Chondrocyte (in vitro differentiated cells): ENCODE measurements at regions not wholly inside any gene's neighbourhood (a gene's known extent, or its start where the extent isn't known, plus 50 kb on each side); places are given as distances from the start of the nearest gene placed in this dataset.
A peak's percentile ranks its signal among the peaks of the same experiment; 100 is the strongest.

Source experiments
- DNase-seq: peaks from one replicate; pipeline ENCODE4 v3.0.0; 2021; ENCODE audit warnings: mixed read lengths, low spot score
- H3K27ac Mint-ChIP-seq: one replicate; pipeline ENCODE4 v1.8.0; 2021; ENCODE audit warnings: mild to moderate bottlenecking, moderate library complexity, mixed read lengths; ENCODE audit not compliant: unreplicated experiment
- H3K27me3 Mint-ChIP-seq: 2 replicates; pipeline ENCODE4 v1.8.0; 2021; ENCODE audit warnings: low read depth, mixed read lengths
- H3K36me3 Mint-ChIP-seq: 2 replicates; pipeline ENCODE4 v1.8.0; 2021; ENCODE audit warnings: low read depth, mixed read lengths
- H3K4me1 Mint-ChIP-seq: 2 replicates; pipeline ENCODE4 v1.8.0; 2021; ENCODE audit warnings: low read depth, mild to moderate bottlenecking, mixed read lengths
- H3K4me3 Mint-ChIP-seq: one replicate; pipeline ENCODE4 v1.8.0; 2021; ENCODE audit warnings: mild to moderate bottlenecking, moderate library complexity, mixed read lengths; ENCODE audit not compliant: unreplicated experiment
- H3K9me3 Mint-ChIP-seq: 2 replicates; pipeline ENCODE4 v1.8.0; 2021; ENCODE audit warnings: low read depth, mixed read lengths
- TF ChIP-seq, protein P1 (sequence below): fragments of 200-600 bp; sonication (generic); IDR thresholded peaks from 2 replicates; pipeline ENCODE4 v1.5.0; 2021; ENCODE audit warnings: antibody characterized with exemption, mild to moderate bottlenecking, moderate library complexity

DNA sequence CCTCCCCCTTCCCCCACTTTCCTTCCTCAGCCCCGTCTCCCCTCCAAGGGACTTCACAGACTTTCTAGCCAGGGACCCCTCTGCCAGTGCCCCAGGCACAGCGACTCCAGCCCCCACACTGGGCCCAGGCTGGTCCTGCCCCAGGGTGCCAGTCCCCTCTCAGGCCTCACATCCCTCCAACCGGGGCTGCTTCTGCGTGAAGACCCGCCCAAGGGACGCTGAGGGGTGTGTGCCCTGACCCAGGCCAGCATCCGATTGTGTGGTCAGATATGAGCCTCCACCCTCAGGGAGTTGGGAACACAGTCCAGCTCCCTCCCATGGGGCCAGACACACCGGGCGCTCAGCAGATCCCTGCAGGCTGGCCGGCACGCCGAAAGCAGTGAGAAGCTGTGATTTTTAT lies 97.0 kb downstream of the MICALL2 start:
- Mint-ChIP-seq H3K27ac (no peak overlapping the region), H3K36me3 (peaks cover 4% of the 10 kb centered on the region), H3K9me3 (peaks cover 10% of the 10 kb centered on the region), H3K4me1 (no peaks in the 10 kb centered on the region), H3K4me3 (no peak overlapping the region), H3K27me3 (peaks cover 19% of the 10 kb centered on the region)
- TF ChIP-seq, protein P1, sequence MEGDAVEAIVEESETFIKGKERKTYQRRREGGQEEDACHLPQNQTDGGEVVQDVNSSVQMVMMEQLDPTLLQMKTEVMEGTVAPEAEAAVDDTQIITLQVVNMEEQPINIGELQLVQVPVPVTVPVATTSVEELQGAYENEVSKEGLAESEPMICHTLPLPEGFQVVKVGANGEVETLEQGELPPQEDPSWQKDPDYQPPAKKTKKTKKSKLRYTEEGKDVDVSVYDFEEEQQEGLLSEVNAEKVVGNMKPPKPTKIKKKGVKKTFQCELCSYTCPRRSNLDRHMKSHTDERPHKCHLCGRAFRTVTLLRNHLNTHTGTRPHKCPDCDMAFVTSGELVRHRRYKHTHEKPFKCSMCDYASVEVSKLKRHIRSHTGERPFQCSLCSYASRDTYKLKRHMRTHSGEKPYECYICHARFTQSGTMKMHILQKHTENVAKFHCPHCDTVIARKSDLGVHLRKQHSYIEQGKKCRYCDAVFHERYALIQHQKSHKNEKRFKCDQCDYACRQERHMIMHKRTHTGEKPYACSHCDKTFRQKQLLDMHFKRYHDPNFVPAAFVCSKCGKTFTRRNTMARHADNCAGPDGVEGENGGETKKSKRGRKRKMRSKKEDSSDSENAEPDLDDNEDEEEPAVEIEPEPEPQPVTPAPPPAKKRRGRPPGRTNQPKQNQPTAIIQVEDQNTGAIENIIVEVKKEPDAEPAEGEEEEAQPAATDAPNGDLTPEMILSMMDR: no peak
- peak; percentile 71 for DNase-seq

DNA sequence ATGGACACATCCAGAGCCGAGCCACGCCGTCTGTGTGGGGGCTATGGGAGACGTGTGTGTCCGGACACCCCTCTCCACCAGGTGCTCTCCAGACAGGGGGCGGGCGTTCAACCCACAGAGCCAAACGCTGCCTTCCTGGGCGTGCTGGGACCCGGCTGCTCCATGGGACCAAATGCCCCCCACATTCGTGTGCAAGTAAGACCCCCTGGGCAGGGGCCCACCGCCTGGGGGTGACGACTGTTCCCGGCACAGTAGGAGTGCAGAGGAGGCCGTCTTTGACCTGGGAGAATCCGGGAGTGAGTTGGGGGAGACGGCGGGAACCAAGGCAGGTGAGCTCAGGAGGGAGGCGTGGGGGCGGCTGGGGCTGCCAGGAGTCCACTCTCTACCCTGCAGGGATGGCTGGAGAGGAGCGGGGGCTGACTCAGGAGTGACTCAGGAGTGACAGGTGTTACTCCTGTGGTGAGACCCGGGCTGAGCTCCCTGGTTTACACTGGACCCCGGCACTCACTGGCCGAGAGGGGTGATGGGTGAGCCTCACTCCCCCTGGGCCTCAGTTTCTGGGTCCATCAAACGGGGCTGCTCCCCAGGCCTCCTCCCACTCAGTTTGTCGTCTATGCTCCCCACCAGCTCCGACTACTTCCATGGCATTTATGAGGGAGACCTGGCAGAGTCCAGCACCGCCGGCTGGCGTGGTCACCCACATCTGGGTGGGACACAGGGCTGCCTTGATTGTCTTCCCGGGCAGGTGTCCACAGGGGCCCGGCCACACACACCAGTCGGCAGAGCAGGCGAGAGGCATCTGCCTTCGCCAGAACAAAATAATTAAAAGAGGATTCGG lies 95.0 kb downstream of the MICALL2 start:
- peak; percentile 92 for DNase-seq
- Mint-ChIP-seq H3K36me3 (peaks cover 4% of the 10 kb centered on the region), H3K9me3 (peaks cover 10% of the 10 kb centered on the region), H3K27me3 (peaks cover 26% of the 10 kb centered on the region), H3K27ac (no peak overlapping the region), H3K4me1 (no peaks in the 10 kb centered on the region), H3K4me3 (no peak overlapping the region)
- TF ChIP-seq, protein P1: no peak

DNA sequence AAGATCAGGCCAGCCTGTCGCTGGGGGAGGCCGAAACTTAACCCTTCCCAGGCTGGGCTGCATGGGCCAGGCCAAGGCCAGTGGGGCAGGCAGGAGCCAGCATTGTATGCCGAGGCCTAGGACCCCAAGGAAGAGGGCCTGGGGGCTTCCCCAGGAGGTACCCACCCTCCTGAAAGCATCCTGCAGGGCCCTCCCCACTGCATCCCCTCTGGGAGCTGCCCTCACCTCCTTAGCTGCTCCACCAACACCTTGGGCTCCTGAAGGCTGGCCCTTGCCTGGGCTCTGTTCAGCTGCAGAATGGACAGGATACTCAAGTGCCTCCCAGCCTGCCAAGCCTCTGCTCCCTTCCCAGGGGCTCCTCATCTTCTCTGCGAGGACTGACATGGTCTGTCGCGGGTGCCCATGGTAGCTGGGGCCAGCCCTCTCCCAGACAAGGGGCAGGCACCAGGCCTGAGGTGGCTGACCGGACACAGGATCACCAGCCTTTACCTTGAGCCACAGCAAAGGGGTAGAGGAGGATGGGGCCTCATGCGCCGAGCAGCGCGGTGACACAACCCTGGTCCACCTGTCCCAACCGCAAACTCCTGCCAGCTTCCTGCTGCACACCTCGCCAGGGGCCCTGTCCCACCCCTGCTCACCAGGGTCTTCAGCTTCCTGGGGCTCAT lies 94.2 kb downstream of the MICALL2 start:
- Mint-ChIP-seq H3K9me3 (peaks cover 10% of the 10 kb centered on the region), H3K4me3 (no peak overlapping the region), H3K36me3 (peaks cover 4% of the 10 kb centered on the region), H3K4me1 (no peaks in the 10 kb centered on the region), H3K27ac (no peak overlapping the region), H3K27me3 (peaks cover 31% of the 10 kb centered on the region)
- TF ChIP-seq, protein P1: no peak
- peak; percentile 77 for DNase-seq

DNA sequence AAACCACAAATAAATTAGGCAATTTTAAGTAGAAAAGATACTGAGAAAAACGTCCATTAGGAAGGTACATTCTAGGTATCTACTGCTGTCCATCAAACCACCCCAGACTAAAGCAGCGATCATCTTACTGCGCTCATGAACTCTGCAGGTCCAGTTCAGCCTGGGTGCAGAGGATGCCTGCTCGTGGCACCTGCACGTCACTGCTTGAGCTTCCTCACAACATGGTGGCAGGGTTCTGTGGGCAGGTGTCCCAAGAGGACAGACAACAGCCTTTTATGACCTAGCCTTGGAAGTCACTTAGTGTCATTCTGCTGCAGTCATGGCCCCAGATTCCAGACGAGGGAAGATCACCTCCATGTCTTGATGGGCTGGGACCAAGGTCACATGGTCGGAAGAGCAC lies 93.4 kb downstream of the MICALL2 start:
- H3K9me3 Mint-ChIP-seq: peaks cover 10% of the 10 kb centered on the region
- TF ChIP-seq, protein P1: no peak
- H3K27me3 Mint-ChIP-seq: peaks cover 38% of the 10 kb centered on the region
- H3K27ac Mint-ChIP-seq: no peak overlapping the region
- H3K36me3 Mint-ChIP-seq: peaks cover 4% of the 10 kb centered on the region
- no peaks in the 10 kb centered on the region for H3K4me1 Mint-ChIP-seq
- H3K4me3 Mint-ChIP-seq: no peak overlapping the region
- peak; percentile 34 for DNase-seq

DNA sequence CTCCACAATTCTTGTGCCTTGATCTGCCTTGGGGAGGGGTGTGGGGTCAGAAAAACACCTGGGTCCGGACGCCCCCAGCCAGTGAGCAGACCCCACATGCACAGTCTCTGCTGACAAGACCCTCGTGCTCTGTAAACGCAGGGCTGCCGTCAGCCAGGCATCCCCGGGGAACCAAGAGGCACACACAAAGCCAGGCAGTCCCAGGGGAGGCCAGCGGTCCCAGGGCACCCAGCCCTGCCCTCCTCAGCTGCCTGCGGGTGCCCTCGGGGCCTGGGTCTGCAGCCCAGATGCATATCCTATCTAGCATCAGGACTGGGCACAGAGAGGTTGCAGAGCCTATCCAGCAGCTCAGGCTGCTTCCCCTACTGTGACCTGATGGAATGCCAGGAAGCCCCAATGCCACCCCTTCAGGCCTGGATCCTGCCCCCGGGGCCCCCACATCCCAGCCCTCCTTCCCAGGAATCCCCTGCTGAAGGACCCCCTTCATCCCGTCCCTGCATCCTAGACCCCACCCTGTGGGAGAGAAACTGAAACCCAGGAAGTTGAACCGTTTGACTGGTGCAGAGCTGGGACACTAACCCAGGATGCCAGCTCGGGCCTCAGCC lies 92.4 kb downstream of the MICALL2 start:
- Mint-ChIP-seq H3K4me1 (no peaks in the 10 kb centered on the region), H3K9me3 (peaks cover 10% of the 10 kb centered on the region), H3K4me3 (no peak overlapping the region), H3K27ac (no peak overlapping the region), H3K36me3 (peaks cover 4% of the 10 kb centered on the region), H3K27me3 (peaks cover 45% of the 10 kb centered on the region)
- peak; percentile 75 for DNase-seq
- TF ChIP-seq, protein P1: no peak
